ENCODE measurements at regions not wholly inside any gene's neighbourhood (a gene's known extent, or its start where the extent isn't known, plus 50 kb on each side); places are given as distances from the start of the nearest gene placed in this dataset.

DNA sequence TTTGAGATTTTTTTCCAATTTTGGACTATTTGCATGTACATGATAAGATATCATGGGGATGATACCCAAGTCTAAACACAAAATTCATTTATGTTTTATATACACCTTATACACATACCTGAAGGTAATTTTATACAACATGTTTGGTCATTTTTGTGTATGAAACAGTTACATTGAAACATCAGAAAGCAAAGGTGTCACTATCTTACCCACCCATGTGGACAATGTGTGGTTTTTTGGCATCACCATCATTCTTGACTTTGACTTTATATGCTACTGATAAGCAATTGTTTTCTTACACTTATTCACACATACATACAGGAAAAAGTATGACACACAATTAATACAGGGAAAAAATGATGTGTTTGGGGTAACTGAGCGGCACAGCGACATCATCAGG, 51.0 kb upstream of the ACVR1 start:
- Histone ChIP-seq H3F3A (ENCODE audit: low read length, unreplicated experiment) (no peaks in the 10 kb centered on the region), H3K9ac (ENCODE audit: low read length) (no peak overlapping the region), H2AFZ (ENCODE audit: low read length) (no peak overlapping the region), H3K4me2 (ENCODE audit: low read length) (no peak overlapping the region), H3K4me1 (ENCODE audit: insufficient read depth, low read length) (no peaks in the 10 kb centered on the region), H3K9me2 (replicated peaks; ENCODE audit: low read length) (no peaks in the 10 kb centered on the region), H3K36me3 (ENCODE audit: low read depth, low read length) (no peaks in the 10 kb centered on the region), H3K27ac (ENCODE audit: low read length) (no peak overlapping the region), H3K27me3 (ENCODE audit: low read length) (no peaks in the 10 kb centered on the region), H3K4me3 (ENCODE audit: low read length) (no peak overlapping the region), H3K9me3 (ENCODE audit: low read length) (no peaks in the 10 kb centered on the region), H4K20me1 (ENCODE audit: low read length) (no peaks in the 10 kb centered on the region), H3K79me2 (ENCODE audit: low read length) (no peaks in the 10 kb centered on the region)
- DNase-seq (no peak), ATAC-seq (no peak)
- ChIA-PET CTCF (no interaction called here), POLR2A (ENCODE audit: unreplicated experiment) (no interaction called here)
- BruUV-seq (replicated peaks), result no TSS peak
- TF ChIP-seq EZH2phosphoT487 (IDR thresholded peaks at IDR 0.05; ENCODE audit: borderline replicate concordance, low read length), result no peak
- TF ChIP-seq, protein P1, sequence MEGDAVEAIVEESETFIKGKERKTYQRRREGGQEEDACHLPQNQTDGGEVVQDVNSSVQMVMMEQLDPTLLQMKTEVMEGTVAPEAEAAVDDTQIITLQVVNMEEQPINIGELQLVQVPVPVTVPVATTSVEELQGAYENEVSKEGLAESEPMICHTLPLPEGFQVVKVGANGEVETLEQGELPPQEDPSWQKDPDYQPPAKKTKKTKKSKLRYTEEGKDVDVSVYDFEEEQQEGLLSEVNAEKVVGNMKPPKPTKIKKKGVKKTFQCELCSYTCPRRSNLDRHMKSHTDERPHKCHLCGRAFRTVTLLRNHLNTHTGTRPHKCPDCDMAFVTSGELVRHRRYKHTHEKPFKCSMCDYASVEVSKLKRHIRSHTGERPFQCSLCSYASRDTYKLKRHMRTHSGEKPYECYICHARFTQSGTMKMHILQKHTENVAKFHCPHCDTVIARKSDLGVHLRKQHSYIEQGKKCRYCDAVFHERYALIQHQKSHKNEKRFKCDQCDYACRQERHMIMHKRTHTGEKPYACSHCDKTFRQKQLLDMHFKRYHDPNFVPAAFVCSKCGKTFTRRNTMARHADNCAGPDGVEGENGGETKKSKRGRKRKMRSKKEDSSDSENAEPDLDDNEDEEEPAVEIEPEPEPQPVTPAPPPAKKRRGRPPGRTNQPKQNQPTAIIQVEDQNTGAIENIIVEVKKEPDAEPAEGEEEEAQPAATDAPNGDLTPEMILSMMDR (conservative IDR thresholded peaks at IDR 0.05; ENCODE audit: low read depth, low read length), result peak; percentile 34; the same call in 1 of the 2 replicates
- no peak for TF ChIP-seq EZH2 (IDR thresholded peaks at IDR 0.05; ENCODE audit: low read length, unreplicated experiment)
- intact Hi-C loops (cut with micrococcal nuclease), result no loop called here

Measured in PC-3 (cell line).